Neural cell (in vitro differentiated cells): ENCODE measurements at regions not wholly inside any gene's neighbourhood (a gene's known extent, or its start where the extent isn't known, plus 50 kb on each side); places are given as distances from the start of the nearest gene placed in this dataset.

Experiments used
- H2AFZ ChIP-seq: fragments of 200-600, 300-800 bp; sonication (generic), shearing (Covaris generic); 2 replicates; pipeline ENCODE4 v1.6.0; 2014; ENCODE audit warnings: low read depth, mild to moderate bottlenecking, antibody characterized with exemption, low read length, moderate library complexity
- H3F3A ChIP-seq: fragments of 200-600 bp; shearing (Covaris generic); 2 replicates; pipeline ENCODE4 v1.6.1; 2016; ENCODE audit warnings: mild to moderate bottlenecking, moderate library complexity, mixed read lengths, antibody characterized with exemption, low read length; ENCODE audit not compliant: insufficient read depth, poor library complexity, severe bottlenecking
- H3K27ac ChIP-seq: fragments of 200-600, 300-800 bp; sonication (generic), shearing (Covaris generic); 2 replicates; pipeline ENCODE4 v1.5.1; 2014; ENCODE audit warnings: mild to moderate bottlenecking, low read length, moderate library complexity
- H3K27me3 ChIP-seq: fragments of 300-800, 200-600 bp; sonication (generic), shearing (Covaris generic); 2 replicates; pipeline ENCODE4 v1.6.0; 2014; ENCODE audit warnings: mild to moderate bottlenecking, low read depth, low read length, moderate library complexity; ENCODE audit not compliant: insufficient read depth
- H3K36me3 ChIP-seq: fragments of 300-800, 200-600 bp; sonication (generic), shearing (Covaris generic); 2 replicates; pipeline ENCODE4 v1.5.1; 2014; ENCODE audit warnings: mild to moderate bottlenecking, antibody characterized with exemption, low read length, moderate library complexity; ENCODE audit not compliant: insufficient read depth
- H3K4me2 ChIP-seq: fragments of 300-800, 200-600 bp; sonication (generic), shearing (Covaris generic); 2 replicates; pipeline ENCODE4 v1.6.0; 2014; ENCODE audit warnings: mild to moderate bottlenecking, low read length
- H3K4me3 ChIP-seq: fragments of 300-800, 200-600 bp; sonication (generic), shearing (Covaris generic); 2 replicates; pipeline ENCODE4 v1.5.1; 2014; ENCODE audit warnings: mild to moderate bottlenecking, low read length, moderate library complexity
- H3K79me2 ChIP-seq: fragments of 200-600 bp; shearing (Covaris generic); replicated peaks from 2 replicates; pipeline ENCODE4 v1.6.0; 2014; ENCODE audit warnings: mild to moderate bottlenecking, low read length, moderate library complexity; ENCODE audit not compliant: insufficient read depth
- H3K9ac ChIP-seq: fragments of 300-800, 200-600 bp; sonication (generic), shearing (Covaris generic); 2 replicates; pipeline ENCODE4 v1.6.1; 2016; ENCODE audit warnings: mild to moderate bottlenecking, low read length, mixed read lengths
- H3K9me2 ChIP-seq: fragments of 200-600 bp; shearing (Covaris generic); 2 replicates; pipeline ENCODE4 v1.6.1; 2016; ENCODE audit warnings: mild to moderate bottlenecking, low read length, mixed read lengths; ENCODE audit not compliant: insufficient read depth
- H3K9me3 ChIP-seq: fragments of 200-600, 300-800 bp; sonication (generic), shearing (Covaris generic); 2 replicates; pipeline ENCODE4 v1.6.1; 2016; ENCODE audit warnings: mild to moderate bottlenecking, mixed run types, low read length, moderate library complexity, mixed read lengths
- H4K20me1 ChIP-seq: fragments of 200-600 bp; shearing (Covaris generic); 2 replicates; pipeline ENCODE4 v1.6.1; 2016; ENCODE audit warnings: mild to moderate bottlenecking, mixed run types; ENCODE audit not compliant: insufficient read depth
- CTCF ChIP-seq: fragments of 450-650 bp; IDR thresholded peaks from 2 replicates; pipeline ENCODE4 v1.5.1; 2014; ENCODE audit warnings: antibody characterized with exemption, mild to moderate bottlenecking, moderate library complexity; ENCODE audit not compliant: poor library complexity, severe bottlenecking
- EP300 ChIP-seq: fragments of 450-650 bp; conservative IDR thresholded peaks from 2 replicates; pipeline ENCODE4 v1.6.1; 2014; ENCODE audit warnings: antibody characterized with exemption, mild to moderate bottlenecking, moderate library complexity; ENCODE audit not compliant: poor library complexity, severe bottlenecking
- EZH2 ChIP-seq: fragments of 200-600, 300-800 bp; shearing (Covaris generic), sonication (generic); IDR thresholded peaks from 2 replicates; pipeline ENCODE4 v1.6.1; 2014; ENCODE audit warnings: antibody characterized with exemption, low read length, borderline replicate concordance, mild to moderate bottlenecking; ENCODE audit not compliant: insufficient read depth, poor library complexity, severe bottlenecking
- MXI1 ChIP-seq: fragments of 450-650 bp; conservative IDR thresholded peaks from 2 replicates; pipeline ENCODE4 v1.6.1; 2014; ENCODE audit warnings: antibody characterized with exemption, mild to moderate bottlenecking; ENCODE audit not compliant: poor library complexity, severe bottlenecking
- POLR2AphosphoS5 ChIP-seq: IDR thresholded peaks from 2 replicates; pipeline ENCODE4 v1.6.1; 2012
- RAD21 ChIP-seq: fragments of 450-650 bp; conservative IDR thresholded peaks from 2 replicates; pipeline ENCODE4 v1.6.1; 2014; ENCODE audit warnings: antibody characterized with exemption, mild to moderate bottlenecking, moderate library complexity
- REST ChIP-seq: IDR thresholded peaks from 2 replicates; pipeline ENCODE4 v1.6.1; 2012; ENCODE audit warnings: borderline replicate concordance
- SMC3 ChIP-seq: fragments of 450-650 bp; conservative IDR thresholded peaks from 2 replicates; pipeline ENCODE4 v1.6.1; 2014; ENCODE audit warnings: antibody characterized with exemption, mild to moderate bottlenecking, moderate library complexity; ENCODE audit not compliant: poor library complexity
- TAF1 ChIP-seq: IDR thresholded peaks from 2 replicates; pipeline ENCODE4 v1.6.1; 2012; ENCODE audit warnings: low read depth

- H3K27me3 ChIP-seq = no peaks in the 10 kb centered on the region
- H3K4me3 ChIP-seq = peak overlapping the region; percentile 24
- H3K9ac ChIP-seq = no peak overlapping the region
- H3K36me3 ChIP-seq = no peaks in the 10 kb centered on the region
- H3F3A ChIP-seq = no peaks in the 10 kb centered on the region
- H3K9me2 ChIP-seq = no peaks in the 10 kb centered on the region
- no peaks in the 10 kb centered on the region for H3K79me2 ChIP-seq
- TF ChIP-seq REST (no peak), TAF1 (no peak), POLR2AphosphoS5 (no peak), EZH2 (no peak)
- no peaks in the 10 kb centered on the region for H3K9me3 ChIP-seq
- H3K4me2 ChIP-seq = peak overlapping the region; percentile 3
- no peak overlapping the region for H3K27ac ChIP-seq
- H2AFZ ChIP-seq = no peak overlapping the region
- H4K20me1 ChIP-seq = no peaks in the 10 kb centered on the region
Observed at GRCh38 chr18:76263046-76264005, 231.7 kb downstream of the ZNF516 start.

GRCh38 chr18:76260941-76261472 is 234.0 kb downstream of the ZNF516 start:
- Histone ChIP-seq H4K20me1 (no peaks in the 10 kb centered on the region), H3K9ac (no peak overlapping the region), H3K27ac (no peak overlapping the region), H3K79me2 (no peaks in the 10 kb centered on the region), H3F3A (no peaks in the 10 kb centered on the region), H3K9me2 (no peaks in the 10 kb centered on the region), H3K27me3 (no peaks in the 10 kb centered on the region), H3K9me3 (no peaks in the 10 kb centered on the region), H2AFZ (no peak overlapping the region), H3K4me2 (no peak overlapping the region), H3K4me3 (no peak overlapping the region), H3K36me3 (no peaks in the 10 kb centered on the region)
- TF ChIP-seq EZH2 (no peak), RAD21 (no peak), TAF1 (no peak), POLR2AphosphoS5 (no peak), CTCF (no peak), EP300 (no peak), SMC3 (no peak), REST (no peak), MXI1 (no peak)
